HEK293 (cell line): ENCODE measurements at regions not wholly inside any gene's neighbourhood (a gene's known extent, or its start where the extent isn't known, plus 50 kb on each side); places are given as distances from the start of the nearest gene placed in this dataset.
"Not testable (repeated sequence)": the region's sequence is repeated elsewhere in the genome, so short reads cannot be mapped to it uniquely, and the experiment has no call there.

Experiments used
- CTCF ChIA-PET: fragments of 350-600 bp; formaldehyde crosslinking; extraction: SDS; loops from one replicate; lab custom pipeline; 2021; ENCODE audit warnings: antibody characterized with exemption; lab: Yijun Ruan, JAX
- POLR2A ChIA-PET: fragments of 300-600 bp; formaldehyde crosslinking; extraction: SDS; loops from one replicate; lab custom pipeline; 2020; ENCODE audit warnings: antibody characterized with exemption, inconsistent platforms; lab: Yijun Ruan, JAX
- H3K27ac ChIP-seq: fragments of 200-500 bp; sonication (Bioruptor generic); 2 replicates; pipeline ENCODE4 v1.5.1; 2014; ENCODE audit warnings: low read depth, low read length, control low read depth, inconsistent platforms; ENCODE audit errors: extremely low read depth
- H3K36me3 ChIP-seq, 2 experiments: fragments of 200-500 bp in 1 of 2; sonication (Bioruptor generic) in 1 of 2; 1 replicate in 1 of 2; 2 replicates in 1 of 2; pipeline ENCODE4 v1.5.1; 2014 to 2017; ENCODE audit warnings: inconsistent platforms in 2 of 2, low read length in 2 of 2; ENCODE audit not compliant: control insufficient read depth in 2 of 2, insufficient read depth in 1 of 2
- H3K4me1 ChIP-seq: fragments of 200-500 bp; sonication (Bioruptor generic); 2 replicates; pipeline ENCODE4 v1.5.1; 2014; ENCODE audit warnings: mild to moderate bottlenecking, low read length, inconsistent platforms; ENCODE audit not compliant: control insufficient read depth, insufficient read depth
- H3K4me3 ChIP-seq: 2 replicates; pipeline ENCODE4 v1.5.1; 2011; ENCODE audit warnings: low read depth, mild to moderate bottlenecking, control low read depth, low read length, moderate library complexity
- H3K9me3 ChIP-seq: fragments of 200-500 bp; sonication (Bioruptor generic); 2 replicates; pipeline ENCODE4 v1.5.1; 2014; ENCODE audit warnings: low read depth, low read length, inconsistent platforms; ENCODE audit not compliant: control insufficient read depth, insufficient read depth
- SCRT1 ChIP-seq: fragments of 450-650 bp; formaldehyde crosslinking; IDR thresholded peaks from 2 replicates; pipeline ENCODE4 v1.5.1; 2016; ENCODE audit warnings: missing biosample characterization, missing genetic modification characterization, borderline replicate concordance
- SCRT2 ChIP-seq: fragments of 450-650 bp; formaldehyde crosslinking; IDR thresholded peaks from 2 replicates; pipeline ENCODE4 v1.5.1; 2016; ENCODE audit warnings: missing biosample characterization, missing genetic modification characterization
- ZBTB26 ChIP-seq: fragments of 450-650 bp; formaldehyde crosslinking; optimal IDR thresholded peaks from 2 replicates; pipeline ENCODE3; 2016; ENCODE audit warnings: missing biosample characterization, mild to moderate bottlenecking, missing genetic modification characterization
- ZNF121 ChIP-seq: fragments of 450-650 bp; formaldehyde crosslinking; IDR thresholded peaks from 2 replicates; pipeline ENCODE4 v1.5.1; 2016; ENCODE audit warnings: missing biosample characterization, missing genetic modification characterization
- ZNF521 ChIP-seq: fragments of 450-650 bp; formaldehyde crosslinking; IDR thresholded peaks from 2 replicates; pipeline ENCODE4 v1.5.1; 2017; ENCODE audit warnings: missing biosample characterization, mild to moderate bottlenecking, missing genetic modification characterization
- ZNF560 ChIP-seq: fragments of 450-650 bp; formaldehyde crosslinking; IDR thresholded peaks from 2 replicates; pipeline ENCODE4 v1.5.1; 2017; ENCODE audit warnings: missing biosample characterization, missing genetic modification characterization, borderline replicate concordance

- H3K27ac ChIP-seq, POLR2A ChIA-PET, H3K4me1 ChIP-seq, H3K36me3 ChIP-seq, CTCF ChIA-PET, H3K4me3 ChIP-seq, H3K9me3 ChIP-seq: not testable (repeated sequence)
Observed at GRCh38 chr5:34160904-34161303, 117.9 kb upstream of the C1QTNF3 start.

GRCh38 chr5:34171398-34171797 is 128.4 kb upstream of the C1QTNF3 start:
- H3K27ac ChIP-seq, H3K9me3 ChIP-seq, H3K36me3 ChIP-seq, H3K4me1 ChIP-seq, H3K4me3 ChIP-seq, CTCF ChIA-PET, POLR2A ChIA-PET: not testable (repeated sequence)

GRCh38 chr5:34179453-34180190 is 136.6 kb upstream of the C1QTNF3 start:
- POLR2A ChIA-PET, H3K27ac ChIP-seq, H3K4me1 ChIP-seq, CTCF ChIA-PET, H3K9me3 ChIP-seq, H3K4me3 ChIP-seq, H3K36me3 ChIP-seq: not testable (repeated sequence)
- TF ChIP-seq ZBTB26 = peak; percentile 20
- 0 out of 2 replicates have a peak, but pooled peaks have one; percentile 74 for TF ChIP-seq ZNF521
- TF ChIP-seq SCRT1 (tag by site-specific recombination) = 0 out of 2 replicates have a peak, but pooled peaks have one; percentile 8
- peak; percentile 75 for TF ChIP-seq SCRT2 (tag by site-specific recombination)

- H3K27ac ChIP-seq, H3K9me3 ChIP-seq, POLR2A ChIA-PET, H3K4me3 ChIP-seq, H3K4me1 ChIP-seq, H3K36me3 ChIP-seq, CTCF ChIA-PET: not testable (repeated sequence)
- peak; percentile 97 for TF ChIP-seq ZNF121 (tag by site-specific recombination)
Observed at GRCh38 chr5:34180225-34180624, 137.2 kb upstream of the C1QTNF3 start.

GRCh38 chr5:34180940-34181614 is 138.1 kb upstream of the C1QTNF3 start:
- CTCF ChIA-PET, POLR2A ChIA-PET, H3K4me3 ChIP-seq, H3K36me3 ChIP-seq, H3K4me1 ChIP-seq, H3K9me3 ChIP-seq, H3K27ac ChIP-seq: not testable (repeated sequence)

- H3K4me3 ChIP-seq, H3K9me3 ChIP-seq, H3K27ac ChIP-seq, H3K36me3 ChIP-seq, H3K4me1 ChIP-seq, POLR2A ChIA-PET: not testable (repeated sequence)
- CTCF ChIA-PET = interaction anchor here (0.6 to 0.7 kb wide), 2 partner anchors 66 to 363 kb away, joined by 3 read pairs; no protein-coding TSS in a partner anchor
- 0 out of 2 replicates have a peak, but pooled peaks have one; percentile 21 for TF ChIP-seq ZNF560 (tag by site-specific recombination)
Observed at GRCh38 chr5:34185005-34185404, 142.0 kb upstream of the C1QTNF3 start.
